Adipocyte (in vitro differentiated cells): ENCODE measurements at regions not wholly inside any gene's neighbourhood (a gene's known extent, or its start where the extent isn't known, plus 50 kb on each side); places are given as distances from the start of the nearest gene placed in this dataset.
A peak's percentile ranks its signal among the peaks of the same experiment; 100 is the strongest.
"Not testable (repeated sequence)": the region's sequence is repeated elsewhere in the genome, so short reads cannot be mapped to it uniquely, and the experiment has no call there.

ENCODE experiments used
- DNase-seq: peaks from one replicate; pipeline ENCODE4 v3.0.0-alpha.2; 2015; ENCODE audit warnings: low read depth
- H3K27me3 ChIP-seq: replicated peaks from 2 replicates; pipeline ENCODE4 v1.7.0; 2013; ENCODE audit warnings: mild to moderate bottlenecking, low read length, moderate library complexity; ENCODE audit not compliant: control insufficient read depth, insufficient read depth
- H3K36me3 ChIP-seq: 2 replicates; pipeline ENCODE4 v1.7.0; 2013; ENCODE audit warnings: low read length, mild to moderate bottlenecking, moderate library complexity; ENCODE audit not compliant: control insufficient read depth, insufficient read depth, severe bottlenecking
- H3K4me1 ChIP-seq: 2 replicates; pipeline ENCODE4 v1.7.0; 2013; ENCODE audit warnings: mild to moderate bottlenecking, low read length, moderate library complexity; ENCODE audit not compliant: control insufficient read depth, insufficient read depth
- H3K4me3 ChIP-seq: 2 replicates; pipeline ENCODE4 v1.7.0; 2013; ENCODE audit warnings: mild to moderate bottlenecking, low read length, moderate library complexity
- H3K9ac ChIP-seq: 2 replicates; pipeline ENCODE4 v1.7.0; 2013; ENCODE audit warnings: mild to moderate bottlenecking, low read length, moderate library complexity
- H3K9me3 ChIP-seq: 2 replicates; pipeline ENCODE4 v1.7.0; 2013; ENCODE audit warnings: mild to moderate bottlenecking, low read length, moderate library complexity; ENCODE audit not compliant: control insufficient read depth

DNA sequence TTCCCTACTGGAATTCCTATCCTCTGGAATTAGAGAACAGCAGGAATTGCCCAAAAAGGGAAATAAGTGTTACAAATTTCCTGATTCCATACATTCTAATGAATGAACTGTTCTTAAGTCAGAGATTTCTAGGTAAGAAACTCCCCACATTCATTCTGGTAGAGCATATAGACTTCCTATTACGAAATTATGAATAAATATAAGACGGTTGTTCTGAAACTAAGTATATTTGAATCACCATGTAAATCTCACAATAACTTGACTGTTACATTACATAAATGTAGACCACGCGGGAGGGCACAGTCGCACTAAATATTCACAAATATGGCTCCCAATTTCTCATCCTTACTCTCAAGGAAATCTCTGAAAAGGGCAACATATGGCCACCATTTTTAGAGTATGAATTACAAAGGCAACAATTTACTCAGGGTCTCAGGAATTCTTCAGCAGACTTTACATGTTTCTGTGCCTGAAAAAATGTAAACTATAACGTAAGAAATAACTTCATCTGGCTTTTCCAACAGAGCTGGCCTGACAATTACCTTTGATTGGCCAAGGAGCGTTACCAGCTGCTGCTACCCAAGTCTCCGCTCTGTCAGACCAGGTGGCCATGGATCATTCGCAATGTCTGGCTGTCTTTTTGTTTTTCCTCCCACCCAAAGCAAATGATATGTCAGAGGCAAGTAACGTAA is 115.8 kb downstream of the MPP7 start:
- H3K27me3 ChIP-seq, result peaks cover 14% of the 10 kb centered on the region
- H3K9ac ChIP-seq, result no peak overlapping the region
- H3K36me3 ChIP-seq, result no peaks in the 10 kb centered on the region
- no peak overlapping the region for H3K4me3 ChIP-seq
- no peaks in the 10 kb centered on the region for H3K9me3 ChIP-seq
- no peak for DNase-seq
- no peaks in the 10 kb centered on the region for H3K4me1 ChIP-seq

DNA sequence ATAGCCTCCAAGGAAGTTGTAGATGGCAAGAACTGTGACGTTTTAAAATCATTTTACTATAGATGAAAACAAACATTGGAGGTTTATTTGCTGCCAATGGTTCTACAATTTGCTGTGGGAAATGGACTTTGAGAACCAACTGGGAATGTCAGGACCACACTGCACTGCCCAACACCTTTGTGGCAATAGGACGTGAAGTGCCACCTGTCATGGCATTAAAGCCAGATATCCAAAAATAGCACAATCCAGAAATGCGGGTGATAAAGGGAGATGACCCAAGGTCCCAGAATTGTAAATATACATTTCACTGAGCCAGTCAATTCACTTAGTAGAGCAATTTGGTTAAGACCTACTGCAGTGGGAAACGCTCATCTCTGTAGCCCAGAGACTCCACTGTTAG is 116.4 kb downstream of the MPP7 start:
- Histone ChIP-seq H3K27me3 (peaks cover 13% of the 10 kb centered on the region), H3K4me1 (no peaks in the 10 kb centered on the region), H3K36me3 (no peaks in the 10 kb centered on the region), H3K4me3 (no peak overlapping the region), H3K9ac (no peak overlapping the region), H3K9me3 (no peaks in the 10 kb centered on the region)
- no peak for DNase-seq

DNA sequence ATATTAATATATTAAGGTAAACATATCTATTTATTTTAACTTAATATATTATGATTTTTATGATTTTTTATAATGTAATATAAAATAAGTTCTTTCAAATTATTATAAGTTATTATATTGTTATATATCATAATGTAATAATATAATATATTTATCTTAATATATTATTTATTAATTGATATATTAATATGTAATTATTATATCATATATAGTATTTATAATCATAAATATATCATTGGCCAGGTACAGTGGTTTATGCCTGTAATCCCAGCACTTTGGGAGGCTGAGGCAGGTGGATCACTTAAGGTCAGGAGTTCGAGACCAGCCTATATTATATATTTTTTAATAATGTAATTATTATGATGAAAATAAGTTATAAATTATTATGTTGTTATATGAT is 118.1 kb downstream of the MPP7 start:
- no peak for DNase-seq
- H3K36me3 ChIP-seq, result no peaks in the 10 kb centered on the region
- H3K9ac ChIP-seq, result no peak overlapping the region
- H3K27me3 ChIP-seq, result peaks cover 4% of the 10 kb centered on the region
- no peaks in the 10 kb centered on the region for H3K4me1 ChIP-seq
- no peaks in the 10 kb centered on the region for H3K9me3 ChIP-seq
- H3K4me3 ChIP-seq, result no peak overlapping the region

- no peaks in the 10 kb centered on the region for H3K9me3 ChIP-seq
- peak; percentile 13 for DNase-seq
- no peaks in the 10 kb centered on the region for H3K36me3 ChIP-seq
- no peak overlapping the region for H3K9ac ChIP-seq
- H3K4me3 ChIP-seq, result no peak overlapping the region
- H3K27me3 ChIP-seq, result no peaks in the 10 kb centered on the region
- H3K4me1 ChIP-seq, result peaks cover 6% of the 10 kb centered on the region
Observed at GRCh38 chr10:28181478-28182096, 121.3 kb downstream of the MPP7 start.

DNA sequence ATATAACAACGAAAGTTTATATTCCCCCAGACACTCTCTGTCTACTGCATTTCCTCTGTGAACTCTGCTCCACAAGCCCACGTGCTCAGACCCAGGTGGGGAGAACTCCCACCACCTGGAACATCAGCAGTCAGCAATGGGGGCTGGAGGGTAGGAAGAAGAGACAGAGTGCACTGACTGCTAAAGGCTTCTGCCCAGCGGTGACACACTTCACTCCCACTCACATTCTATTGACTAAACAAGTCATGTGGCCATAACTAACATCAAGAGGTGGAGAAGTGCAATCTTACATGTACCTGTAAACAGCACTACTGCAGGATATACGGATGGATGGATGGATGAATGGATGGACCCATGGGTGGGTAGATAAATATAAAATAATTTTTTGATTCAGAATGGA is 122.2 kb downstream of the MPP7 start:
- Histone ChIP-seq H3K4me3 (no peak overlapping the region), H3K9me3 (no peaks in the 10 kb centered on the region), H3K4me1 (peaks cover 6% of the 10 kb centered on the region), H3K36me3 (no peaks in the 10 kb centered on the region), H3K27me3 (no peaks in the 10 kb centered on the region), H3K9ac (no peak overlapping the region)
- no peak for DNase-seq

DNA sequence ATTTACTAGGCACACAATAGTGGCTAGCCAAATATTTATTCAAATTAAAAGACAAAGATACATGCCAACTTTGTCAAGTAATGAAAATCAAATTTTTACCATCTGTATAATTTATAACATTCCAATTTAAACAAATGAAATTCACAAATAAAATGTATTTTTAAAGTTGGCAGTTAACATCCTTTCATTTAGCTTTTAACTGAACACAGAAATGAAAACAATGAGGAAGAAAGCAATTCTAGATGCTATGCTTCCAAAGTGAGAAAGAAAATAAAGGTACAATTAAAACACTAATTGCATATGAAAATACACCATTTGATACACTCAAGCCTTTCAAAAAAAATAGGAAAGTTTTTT is 123.1 kb downstream of the MPP7 start:
- Histone ChIP-seq H3K4me3 (no peak overlapping the region), H3K9me3 (no peaks in the 10 kb centered on the region), H3K9ac (no peak overlapping the region), H3K36me3 (no peaks in the 10 kb centered on the region), H3K27me3 (no peaks in the 10 kb centered on the region), H3K4me1 (peaks cover 6% of the 10 kb centered on the region)
- DNase-seq, result no peak

GRCh38 chr10:28179006-28179742 is 123.7 kb downstream of the MPP7 start:
- Histone ChIP-seq H3K9ac (peak overlapping the region; percentile 49), H3K27me3 (no peaks in the 10 kb centered on the region), H3K9me3 (no peaks in the 10 kb centered on the region), H3K36me3 (no peaks in the 10 kb centered on the region), H3K4me3 (no peak overlapping the region), H3K4me1 (peaks cover 6% of the 10 kb centered on the region)
- DNase-seq, result peak; percentile 88

- DNase-seq, result peak; percentile 52
Observed at GRCh38 chr10:28177944-28178637, 124.8 kb downstream of the MPP7 start.

DNA sequence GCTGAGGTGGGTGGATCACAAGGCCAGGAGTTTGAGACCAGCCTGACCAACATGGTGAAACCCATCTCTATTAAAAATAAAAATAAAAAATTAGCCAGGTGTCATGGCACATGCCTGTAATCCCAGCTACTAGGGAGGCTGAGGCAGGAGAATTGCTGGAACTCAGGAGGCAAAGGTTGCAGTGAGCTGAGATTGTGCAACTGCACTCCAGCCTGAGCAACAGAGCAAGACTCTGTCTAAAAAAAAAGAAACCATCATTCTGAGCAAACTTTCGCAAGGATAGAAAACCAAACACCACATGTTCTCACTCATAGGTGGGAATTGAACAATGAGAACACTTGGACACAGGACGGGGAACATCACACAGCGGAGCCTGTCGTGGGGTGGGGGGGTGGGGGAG is 126.4 kb downstream of the MPP7 start:
- H3K27me3 ChIP-seq, H3K9me3 ChIP-seq, H3K4me3 ChIP-seq, H3K9ac ChIP-seq, H3K36me3 ChIP-seq: not testable (repeated sequence)
- H3K4me1 ChIP-seq, result peaks cover 14% of the 10 kb centered on the region
- peak; percentile 36 for DNase-seq

More at GRCh38 chr10:28177944-28178637, 124.8 kb downstream of the MPP7 start:
- Histone ChIP-seq H3K4me1 (peaks cover 6% of the 10 kb centered on the region), H3K9ac (no peak overlapping the region), H3K4me3 (no peak overlapping the region), H3K27me3 (no peaks in the 10 kb centered on the region), H3K9me3 (no peaks in the 10 kb centered on the region), H3K36me3 (no peaks in the 10 kb centered on the region)

DNA sequence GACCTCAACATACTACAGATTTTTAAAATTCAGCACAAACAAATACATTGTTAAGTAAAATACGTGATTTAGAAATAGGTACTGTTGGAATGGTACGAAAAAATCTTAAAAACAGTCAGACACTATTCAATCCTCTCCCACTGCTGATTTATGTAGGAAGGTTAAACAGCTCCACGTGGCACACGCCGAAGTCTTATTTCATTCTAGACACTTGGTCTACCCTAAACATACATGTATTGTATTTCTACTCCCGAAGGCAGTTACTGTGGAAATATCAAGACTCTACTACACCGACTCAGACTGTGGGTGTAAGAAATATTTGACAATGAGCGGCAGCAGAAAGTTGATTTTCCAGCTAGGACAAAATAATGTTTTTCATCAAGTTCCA is 130.6 kb downstream of the MPP7 start:
- Histone ChIP-seq H3K9me3 (no peaks in the 10 kb centered on the region), H3K4me3 (no peak overlapping the region), H3K9ac (no peak overlapping the region), H3K4me1 (peaks cover 10% of the 10 kb centered on the region), H3K27me3 (no peaks in the 10 kb centered on the region), H3K36me3 (no peaks in the 10 kb centered on the region)
- DNase-seq, result no peak
